ENCODE measurements at regions not wholly inside any gene's neighbourhood (a gene's known extent, or its start where the extent isn't known, plus 50 kb on each side); places are given as distances from the start of the nearest gene placed in this dataset.
A peak's percentile ranks its signal among the peaks of the same experiment; 100 is the strongest.

DNA sequence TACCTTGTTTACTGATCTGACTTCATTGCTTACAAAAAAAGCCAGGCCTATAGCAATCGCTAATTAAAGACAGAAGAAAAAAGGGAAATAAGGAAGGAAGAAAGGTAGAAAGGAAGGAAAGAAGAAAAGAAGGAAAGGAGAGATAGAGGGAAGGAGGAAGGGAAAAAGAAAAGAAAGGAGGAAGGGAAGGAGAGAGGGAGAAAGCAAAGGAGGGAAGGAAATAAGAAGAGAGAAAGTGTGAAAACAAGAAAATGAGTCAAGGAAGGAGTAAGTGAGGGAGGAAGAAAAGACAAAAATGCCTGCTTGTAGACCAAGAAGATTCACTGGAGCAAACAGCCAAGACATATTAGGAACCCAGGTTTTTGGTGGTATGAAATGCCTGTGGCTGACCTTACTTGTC lies 57.0 kb upstream of the MAGEB16 start:
- H3K27me3 ChIP-seq = peaks cover 0 to 4% (median 0%) of the 10 kb centered on the region in 7 donors
- H3K4me3 ChIP-seq = no peak overlapping the region
- H3K36me3 ChIP-seq = no peaks in the 10 kb centered on the region
- no peak overlapping the region for H3K27ac ChIP-seq
- no peaks in the 10 kb centered on the region for H3K9me3 ChIP-seq
- ATAC-seq (no peak), DNase-seq (no peak)
- WGBS, 2 donors = 94 to 100% methylated on average over 1 of the region's 1 CpG
- intact Hi-C loops (cut with DNase I) = no loop called here
- peaks cover 0 to 5% (median 0%) of the 10 kb centered on the region in 9 donors for H3K4me1 ChIP-seq
- TF ChIP-seq, protein P1, sequence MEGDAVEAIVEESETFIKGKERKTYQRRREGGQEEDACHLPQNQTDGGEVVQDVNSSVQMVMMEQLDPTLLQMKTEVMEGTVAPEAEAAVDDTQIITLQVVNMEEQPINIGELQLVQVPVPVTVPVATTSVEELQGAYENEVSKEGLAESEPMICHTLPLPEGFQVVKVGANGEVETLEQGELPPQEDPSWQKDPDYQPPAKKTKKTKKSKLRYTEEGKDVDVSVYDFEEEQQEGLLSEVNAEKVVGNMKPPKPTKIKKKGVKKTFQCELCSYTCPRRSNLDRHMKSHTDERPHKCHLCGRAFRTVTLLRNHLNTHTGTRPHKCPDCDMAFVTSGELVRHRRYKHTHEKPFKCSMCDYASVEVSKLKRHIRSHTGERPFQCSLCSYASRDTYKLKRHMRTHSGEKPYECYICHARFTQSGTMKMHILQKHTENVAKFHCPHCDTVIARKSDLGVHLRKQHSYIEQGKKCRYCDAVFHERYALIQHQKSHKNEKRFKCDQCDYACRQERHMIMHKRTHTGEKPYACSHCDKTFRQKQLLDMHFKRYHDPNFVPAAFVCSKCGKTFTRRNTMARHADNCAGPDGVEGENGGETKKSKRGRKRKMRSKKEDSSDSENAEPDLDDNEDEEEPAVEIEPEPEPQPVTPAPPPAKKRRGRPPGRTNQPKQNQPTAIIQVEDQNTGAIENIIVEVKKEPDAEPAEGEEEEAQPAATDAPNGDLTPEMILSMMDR (IDR thresholded peaks at IDR 0.05) = no peak

DNA sequence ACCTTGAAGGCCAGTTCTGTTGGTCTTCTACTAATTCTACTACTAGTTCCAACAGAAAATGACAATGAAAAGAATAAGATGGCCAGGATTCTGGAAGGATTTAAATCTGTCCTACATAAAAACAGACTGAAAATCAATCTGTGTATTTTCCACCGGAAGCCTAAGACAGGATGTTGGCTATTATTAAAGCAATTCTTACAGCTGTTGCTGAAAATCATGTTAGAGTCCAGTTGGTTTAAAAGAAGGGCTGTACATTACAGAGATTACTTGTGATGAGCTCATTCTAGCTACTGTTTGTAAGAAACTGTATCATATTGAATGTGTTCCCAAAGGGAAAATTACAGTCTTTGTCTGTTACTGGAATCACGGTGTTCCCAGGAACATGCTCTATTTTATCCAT lies 54.8 kb upstream of the MAGEB16 start:
- no peaks in the 10 kb centered on the region for H3K36me3 ChIP-seq
- no peak for DNase-seq
- H3K4me1 ChIP-seq = peaks cover 0 to 5% (median 0%) of the 10 kb centered on the region in 9 donors
- TF ChIP-seq, protein P1 (IDR thresholded peaks at IDR 0.05) = no peak
- intact Hi-C loops (cut with DNase I) = no loop called here
- peak in 1 of 8 donors; percentile 14 for ATAC-seq
- 39 to 49% methylated on average over 2 of the region's 2 CpGs for WGBS, 2 donors
- no peak overlapping the region for H3K4me3 ChIP-seq
- H3K9me3 ChIP-seq = no peaks in the 10 kb centered on the region
- H3K27me3 ChIP-seq = no peaks in the 10 kb centered on the region
- no peak overlapping the region for H3K27ac ChIP-seq

Measured in heart right ventricle (tissue), 16 donors.